HEK293T (cell line): ENCODE measurements at regions not wholly inside any gene's neighbourhood (a gene's known extent, or its start where the extent isn't known, plus 50 kb on each side); places are given as distances from the start of the nearest gene placed in this dataset.
"Not testable (repeated sequence)": the region's sequence is repeated elsewhere in the genome, so short reads cannot be mapped to it uniquely, and the experiment has no call there.

Experiments
- CTCF ChIA-PET: fragments of 350-600 bp; formaldehyde crosslinking; extraction: SDS; loops from one replicate; lab custom pipeline; 2021; ENCODE audit warnings: antibody characterized with exemption, inconsistent platforms; lab: Yijun Ruan, JAX
- POLR2A ChIA-PET: fragments of 350-600 bp; formaldehyde crosslinking; extraction: SDS; loops from one replicate; lab custom pipeline; 2020; ENCODE audit warnings: antibody characterized with exemption, inconsistent platforms; lab: Yijun Ruan, JAX
- DNase-seq: peaks from one replicate; pipeline ENCODE4 v3.0.0; 2012; ENCODE audit warnings: mixed read lengths; ENCODE audit errors: extremely low spot score
- ARNT ChIP-seq: fragments of 450-650 bp; IDR thresholded peaks from 2 replicates; pipeline ENCODE4 v1.6.1; 2017; ENCODE audit warnings: mild to moderate bottlenecking
- CTBP1 ChIP-seq: fragments of 450-650 bp; IDR thresholded peaks from 2 replicates; pipeline ENCODE4 v1.6.1; 2016; ENCODE audit warnings: borderline replicate concordance
- ELF4 ChIP-seq: fragments of 450-650 bp; IDR thresholded peaks from 2 replicates; pipeline ENCODE4 v1.6.1; 2017; ENCODE audit warnings: antibody characterized with exemption
- FOXA1 ChIP-seq: fragments of 450-650 bp; IDR thresholded peaks from 2 replicates; pipeline ENCODE4 v1.6.1; 2016; ENCODE audit warnings: mild to moderate bottlenecking
- FOXK2 ChIP-seq: fragments of 450-650 bp; IDR thresholded peaks from 2 replicates; pipeline ENCODE4 v1.6.1; 2016; ENCODE audit warnings: mild to moderate bottlenecking
- FOXM1 ChIP-seq: fragments of 450-650 bp; IDR thresholded peaks from 2 replicates; pipeline ENCODE4 v1.6.1; 2017; ENCODE audit warnings: mild to moderate bottlenecking, borderline replicate concordance
- HDGF ChIP-seq: fragments of 450-650 bp; IDR thresholded peaks from 2 replicates; pipeline ENCODE4 v1.6.1; 2017; ENCODE audit warnings: antibody characterized with exemption, borderline replicate concordance
- L3MBTL2 ChIP-seq: fragments of 450-650 bp; conservative IDR thresholded peaks from 2 replicates; pipeline ENCODE4 v1.6.1; 2016; ENCODE audit warnings: mild to moderate bottlenecking
- LEF1 ChIP-seq: fragments of 450-650 bp; IDR thresholded peaks from 2 replicates; pipeline ENCODE4 v1.6.1; 2017; ENCODE audit warnings: mild to moderate bottlenecking, borderline replicate concordance
- NFRKB ChIP-seq: fragments of 450-650 bp; IDR thresholded peaks from 2 replicates; pipeline ENCODE4 v1.6.1; 2016; ENCODE audit warnings: mild to moderate bottlenecking, moderate library complexity
- SP1 ChIP-seq: fragments of 450-650 bp; IDR thresholded peaks from 2 replicates; pipeline ENCODE4 v1.6.1; 2017
- TARDBP ChIP-seq: fragments of 450-650 bp; IDR thresholded peaks from 2 replicates; pipeline ENCODE4 v1.6.1; 2016
- ZNF384 ChIP-seq: fragments of 450-650 bp; IDR thresholded peaks from 2 replicates; pipeline ENCODE4 v1.6.1; 2016
- TF ChIP-seq, protein P1 (sequence below): fragments of 450-650 bp; IDR thresholded peaks from 2 replicates; pipeline ENCODE4 v1.6.1; 2016

DNA sequence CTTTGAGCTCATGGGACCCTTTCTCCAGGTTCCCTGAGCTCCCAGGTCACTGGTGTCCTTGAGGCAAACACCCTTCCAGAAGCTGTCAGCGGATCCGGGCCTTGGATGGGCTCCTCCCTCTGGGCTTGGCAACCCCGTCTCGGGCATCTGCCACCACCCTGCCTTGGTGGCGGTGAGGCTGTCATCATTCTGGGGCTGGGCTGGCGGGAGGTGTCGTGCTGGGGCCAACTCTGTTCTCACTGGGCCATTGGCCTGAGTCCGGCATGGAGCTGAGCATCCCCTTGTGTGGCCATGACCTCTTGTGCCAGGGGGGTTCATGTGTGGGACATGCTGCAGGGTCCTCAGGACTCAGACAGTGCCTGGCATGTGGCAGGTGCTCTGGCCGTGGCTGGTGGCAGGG, 197.6 kb downstream of the LAT start:
- TF ChIP-seq CTBP1 (no peak), TARDBP (no peak), NFRKB (no peak), SP1 (no peak), FOXA1 (no peak), HDGF (no peak), LEF1 (no peak), ELF4 (no peak), FOXM1 (no peak), L3MBTL2 (no peak), FOXK2 (no peak), ARNT (no peak), ZNF384 (no peak)
- TF ChIP-seq, protein P1, sequence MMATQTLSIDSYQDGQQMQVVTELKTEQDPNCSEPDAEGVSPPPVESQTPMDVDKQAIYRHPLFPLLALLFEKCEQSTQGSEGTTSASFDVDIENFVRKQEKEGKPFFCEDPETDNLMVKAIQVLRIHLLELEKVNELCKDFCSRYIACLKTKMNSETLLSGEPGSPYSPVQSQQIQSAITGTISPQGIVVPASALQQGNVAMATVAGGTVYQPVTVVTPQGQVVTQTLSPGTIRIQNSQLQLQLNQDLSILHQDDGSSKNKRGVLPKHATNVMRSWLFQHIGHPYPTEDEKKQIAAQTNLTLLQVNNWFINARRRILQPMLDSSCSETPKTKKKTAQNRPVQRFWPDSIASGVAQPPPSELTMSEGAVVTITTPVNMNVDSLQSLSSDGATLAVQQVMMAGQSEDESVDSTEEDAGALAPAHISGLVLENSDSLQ: no peak
- ChIA-PET CTCF (no interaction called here), POLR2A (no interaction called here)
- no peak for DNase-seq

DNA sequence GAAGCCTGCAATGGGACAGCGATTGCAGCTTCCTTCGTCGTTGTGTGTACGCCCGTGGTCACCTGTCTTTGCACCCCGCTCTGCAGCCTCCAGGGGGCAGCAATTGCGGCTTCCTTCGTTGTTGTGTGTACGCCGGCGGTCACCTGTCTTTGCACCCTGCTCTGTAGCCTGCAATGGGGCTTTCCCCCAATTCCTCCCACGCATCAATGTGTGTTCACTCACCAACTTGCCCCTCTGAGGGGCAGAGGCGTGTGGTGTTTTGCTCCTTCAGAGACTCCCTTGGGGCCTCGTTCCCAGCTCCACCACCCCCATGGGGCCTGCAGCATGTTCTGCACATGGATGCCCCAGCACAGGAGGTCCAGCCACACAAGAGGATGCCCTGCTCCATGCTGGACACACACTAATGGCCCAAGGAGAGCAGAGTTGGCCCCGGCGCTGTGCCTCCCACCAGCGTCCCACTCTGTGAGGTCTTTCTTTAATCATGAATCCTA, 197.1 kb downstream of the LAT start:
- peak; percentile 31 for DNase-seq
- POLR2A ChIA-PET: not testable (repeated sequence)
- CTCF ChIA-PET: interaction anchor here (0.5 to 0.6 kb wide), 2 partner anchors 172 to 913 kb away, joined by 3 to 8 read pairs; no protein-coding TSS in a partner anchor

DNA sequence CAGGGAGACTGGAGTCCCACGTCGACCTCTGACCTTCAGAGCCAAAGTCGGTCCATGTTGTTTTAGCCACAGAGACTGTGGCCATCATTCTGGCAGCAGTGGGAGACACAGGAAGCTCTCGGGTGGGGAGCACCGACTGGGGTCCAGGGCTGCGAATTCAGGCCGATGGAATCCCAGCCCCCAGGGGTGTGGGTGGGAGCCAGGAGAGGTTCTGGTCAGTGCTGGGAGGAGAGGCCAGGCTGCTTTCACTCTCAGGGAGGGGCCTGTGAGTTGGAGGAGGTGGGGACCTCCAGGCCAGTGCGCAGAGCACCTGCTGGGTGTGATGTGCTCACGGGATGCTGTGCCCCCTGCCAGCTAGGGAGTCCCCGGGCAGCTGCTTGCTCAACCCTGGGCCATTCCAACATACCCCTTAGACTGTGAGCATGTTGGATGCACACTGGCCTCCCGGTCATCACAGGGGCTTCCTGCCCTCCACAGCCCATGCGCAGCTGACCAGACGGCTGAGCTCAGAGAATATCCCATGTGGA, 196.5 kb downstream of the LAT start:
- POLR2A ChIA-PET, DNase-seq: not testable (repeated sequence)
- CTCF ChIA-PET: interaction anchor here (0.5 to 0.6 kb wide), 2 partner anchors 171 to 913 kb away, joined by 3 to 8 read pairs; no protein-coding TSS in a partner anchor

DNA sequence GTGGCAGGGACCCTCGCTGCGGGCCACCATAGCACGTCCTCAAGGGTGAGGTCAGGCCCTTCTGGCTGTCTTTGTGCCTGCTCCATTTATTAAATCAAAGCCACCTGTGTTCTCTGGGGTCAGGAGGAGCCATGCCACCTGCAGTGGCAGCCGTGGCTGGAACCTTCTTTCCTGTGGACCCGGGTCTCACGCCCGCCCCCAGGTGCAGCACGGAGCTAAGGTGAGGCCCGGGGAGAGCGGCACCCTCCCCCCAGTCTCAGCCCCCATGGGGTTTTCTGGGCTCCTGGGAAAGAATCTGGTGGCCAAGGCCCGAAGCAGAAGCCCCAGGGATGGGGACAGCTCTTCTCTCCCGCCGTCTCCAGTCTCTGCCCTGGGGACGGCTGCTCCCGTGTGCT, 195.4 kb downstream of the LAT start:
- CTCF ChIA-PET, DNase-seq, POLR2A ChIA-PET: not testable (repeated sequence)

DNA sequence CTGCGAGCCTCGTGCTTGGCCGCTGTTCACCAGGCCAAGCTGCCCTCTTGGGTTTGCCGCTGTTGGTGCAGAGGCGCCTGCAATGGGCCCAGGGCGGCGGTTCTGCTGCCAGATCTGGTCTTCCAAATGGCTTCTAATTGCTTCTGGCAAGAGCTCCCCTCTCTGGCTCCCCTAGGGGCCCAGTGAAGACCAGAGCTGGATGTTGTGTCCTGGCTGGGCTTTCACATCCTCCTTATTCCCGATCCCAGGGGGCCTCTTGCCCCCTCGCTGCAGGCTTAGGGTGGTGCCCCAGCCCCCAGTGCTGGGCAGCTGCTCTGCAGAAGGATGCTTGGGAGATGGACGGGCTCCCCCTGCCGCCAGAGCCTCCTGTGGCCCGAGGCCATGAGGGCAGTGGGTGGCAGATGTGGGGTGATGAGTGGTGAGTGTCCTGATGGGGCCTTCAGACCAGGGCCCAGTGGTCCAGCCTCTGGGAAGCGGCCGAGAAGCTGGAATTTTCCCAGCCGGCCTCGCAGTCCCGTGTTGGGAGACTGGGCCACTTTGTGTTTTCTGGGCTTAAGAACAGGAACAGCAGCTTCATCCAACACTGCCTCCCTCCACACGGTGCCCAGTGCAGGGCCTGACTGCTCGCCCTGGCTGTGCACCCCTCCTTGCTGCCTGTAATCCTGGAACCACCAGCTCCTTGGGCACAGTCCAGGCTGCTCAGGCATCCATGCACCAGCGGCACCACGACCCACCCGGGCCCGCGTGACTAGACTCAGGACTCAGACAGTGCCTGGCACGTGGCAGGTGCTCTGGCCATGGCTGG, 194.8 kb downstream of the LAT start:
- peak; percentile 6 for DNase-seq
- POLR2A ChIA-PET: not testable (repeated sequence)
- CTCF ChIA-PET: interaction anchor here (1.0 kb wide), 1 partner anchor 13 kb away, joined by 3 read pairs; no protein-coding TSS in a partner anchor

DNA sequence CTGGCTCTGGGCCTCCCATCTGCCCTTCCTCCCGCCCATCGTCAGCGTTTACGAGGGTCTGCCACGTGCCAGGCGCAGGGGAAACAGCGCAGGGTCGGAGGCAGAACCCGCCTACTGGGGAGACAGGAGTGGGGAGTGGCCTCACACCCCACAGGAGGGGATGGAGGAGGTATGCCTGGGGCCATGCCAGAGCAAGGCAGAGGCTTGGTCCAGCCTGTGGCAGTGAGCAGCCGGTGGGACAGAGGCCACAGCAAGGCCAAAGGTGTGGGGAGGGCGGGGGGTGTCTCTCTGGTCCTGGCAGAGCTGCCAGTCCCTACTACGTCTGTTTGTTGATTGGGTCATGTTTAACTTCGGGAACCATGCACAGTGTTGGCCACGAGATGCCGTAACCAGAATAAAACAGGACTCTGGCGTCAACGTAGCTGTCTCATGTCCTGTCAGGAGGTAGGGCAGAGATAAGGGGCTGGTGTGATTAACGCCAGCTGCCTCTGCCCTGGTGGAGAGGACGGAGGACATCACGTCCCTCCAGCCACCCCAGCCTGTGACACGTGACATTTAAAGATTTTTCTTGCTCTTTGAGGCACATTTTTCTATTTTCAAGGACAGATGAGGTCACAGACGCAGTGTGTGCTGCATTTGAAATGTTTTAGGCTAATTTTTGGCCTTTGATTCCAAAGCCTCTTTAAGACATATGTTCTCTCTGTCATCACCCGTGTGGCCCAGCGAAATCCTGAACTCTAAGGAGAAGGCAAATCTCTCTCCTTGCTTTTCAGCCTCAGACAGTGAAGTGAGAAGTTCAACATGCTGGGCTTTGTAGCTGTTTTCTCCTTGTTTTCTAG, 193.3 kb downstream of the LAT start:
- not testable (repeated sequence) for DNase-seq

DNA sequence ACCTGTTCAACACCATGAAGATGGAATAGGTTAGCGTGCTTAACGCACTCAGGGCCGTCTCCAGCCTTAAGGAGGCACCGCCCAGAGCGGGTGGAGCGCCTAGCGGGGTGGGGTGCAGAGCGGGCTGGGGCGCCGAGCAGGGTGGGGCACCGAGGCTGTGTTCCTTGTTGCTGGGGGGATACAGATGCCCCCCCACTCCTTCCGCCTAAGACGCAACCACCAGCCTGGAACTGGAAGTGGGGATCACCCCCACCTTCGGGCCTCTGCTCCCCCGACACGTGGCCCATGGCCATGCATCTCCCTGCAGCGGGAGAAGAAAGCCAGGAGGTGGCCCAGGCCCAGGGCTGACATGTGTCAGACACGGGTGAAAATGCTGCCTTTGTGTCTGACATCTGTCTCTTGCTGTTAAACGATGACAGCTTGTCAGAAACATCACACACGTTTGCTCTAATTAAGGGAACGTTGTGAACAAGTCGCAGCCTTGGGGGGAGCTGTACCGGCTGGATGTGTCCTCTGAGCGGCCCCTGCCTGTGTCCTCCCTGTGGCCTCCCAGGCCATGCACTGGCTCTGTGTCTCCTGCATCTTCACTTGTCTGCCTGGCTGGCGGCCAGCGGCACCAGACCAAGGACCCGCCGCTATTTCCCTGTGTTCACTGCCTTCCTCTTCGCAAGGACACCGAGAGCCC, 192.5 kb downstream of the LAT start:
- CTCF ChIA-PET, POLR2A ChIA-PET, DNase-seq: not testable (repeated sequence)

More for the DNA sequence above, 193.3 kb downstream of the LAT start:
- CTCF ChIA-PET, POLR2A ChIA-PET: not testable (repeated sequence)
- TF ChIP-seq L3MBTL2: 0 out of 2 replicates have a peak, but pooled peaks have one; percentile 30

DNA sequence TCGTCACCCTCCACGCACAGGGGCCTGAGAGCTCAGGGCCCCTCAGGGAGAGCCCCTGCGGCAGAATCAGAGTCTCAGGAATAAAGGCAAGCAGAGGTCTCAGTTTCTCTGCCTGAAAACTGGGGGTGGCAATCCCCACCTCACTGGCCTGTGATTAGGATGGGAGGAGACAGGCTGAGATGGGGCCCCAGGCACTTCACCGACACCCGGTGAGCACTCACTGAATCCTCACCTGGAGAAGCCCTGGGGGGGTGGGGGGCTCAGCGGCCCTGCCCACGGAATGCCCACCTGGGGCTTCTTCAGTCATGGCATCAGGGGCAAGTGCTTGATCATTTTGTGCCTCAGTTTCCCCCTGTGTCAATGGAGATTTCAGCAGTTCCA, 192.0 kb downstream of the LAT start:
- CTCF ChIA-PET, POLR2A ChIA-PET, DNase-seq: not testable (repeated sequence)

DNA sequence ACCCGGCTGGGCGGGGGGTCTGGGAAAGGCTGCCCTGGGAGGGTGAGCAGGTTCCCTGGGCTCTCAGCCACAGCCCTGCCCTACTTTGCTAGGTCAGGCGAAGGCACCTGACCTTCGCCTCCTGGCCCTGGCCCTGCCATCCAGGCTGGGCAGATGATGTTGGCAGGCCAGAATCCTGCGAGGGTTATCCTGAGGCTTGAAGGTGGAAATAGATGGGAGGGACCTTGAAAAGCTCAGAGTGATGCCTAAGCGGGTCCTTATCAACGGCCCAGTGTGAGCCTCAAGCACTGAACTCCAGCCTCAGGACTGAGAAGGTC, 191.3 kb downstream of the LAT start:
- CTCF ChIA-PET, DNase-seq, POLR2A ChIA-PET: not testable (repeated sequence)

DNA sequence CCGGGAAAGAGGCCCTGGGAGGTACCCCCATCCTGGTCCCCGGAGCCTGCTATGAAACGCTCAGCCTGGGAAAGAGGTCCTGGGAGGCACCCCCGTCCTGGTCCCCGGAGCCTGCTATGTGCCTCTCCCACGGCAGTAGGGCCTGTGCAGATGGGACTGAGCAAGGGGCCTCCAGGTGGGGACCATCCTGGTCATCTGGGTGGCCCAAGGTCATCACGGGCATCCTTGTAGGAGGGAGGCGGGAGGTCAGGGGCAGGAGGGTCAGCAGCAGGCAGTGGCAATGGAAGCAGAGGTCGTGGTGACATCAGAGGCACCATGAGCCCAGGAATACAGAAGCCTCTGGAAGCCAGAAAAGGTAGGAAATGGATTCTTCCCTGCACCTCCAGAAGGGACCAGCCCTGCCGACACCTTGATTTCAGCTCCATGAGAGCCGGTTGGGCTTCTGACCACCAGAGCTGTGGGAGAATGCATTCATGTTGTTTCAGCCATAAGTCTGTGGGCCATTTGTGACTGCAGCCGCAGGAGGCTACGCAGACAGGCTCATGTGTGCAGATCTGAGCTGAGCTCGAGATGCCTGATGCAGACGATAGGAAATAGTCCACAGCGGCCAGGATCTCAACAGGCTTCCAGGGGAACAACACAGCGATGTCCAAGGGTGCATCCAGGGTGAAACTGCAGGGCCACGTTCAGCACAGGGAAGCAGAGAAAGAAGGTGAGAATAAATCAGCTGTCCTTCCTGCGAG, 190.7 kb downstream of the LAT start:
- CTCF ChIA-PET, POLR2A ChIA-PET, DNase-seq: not testable (repeated sequence)

DNA sequence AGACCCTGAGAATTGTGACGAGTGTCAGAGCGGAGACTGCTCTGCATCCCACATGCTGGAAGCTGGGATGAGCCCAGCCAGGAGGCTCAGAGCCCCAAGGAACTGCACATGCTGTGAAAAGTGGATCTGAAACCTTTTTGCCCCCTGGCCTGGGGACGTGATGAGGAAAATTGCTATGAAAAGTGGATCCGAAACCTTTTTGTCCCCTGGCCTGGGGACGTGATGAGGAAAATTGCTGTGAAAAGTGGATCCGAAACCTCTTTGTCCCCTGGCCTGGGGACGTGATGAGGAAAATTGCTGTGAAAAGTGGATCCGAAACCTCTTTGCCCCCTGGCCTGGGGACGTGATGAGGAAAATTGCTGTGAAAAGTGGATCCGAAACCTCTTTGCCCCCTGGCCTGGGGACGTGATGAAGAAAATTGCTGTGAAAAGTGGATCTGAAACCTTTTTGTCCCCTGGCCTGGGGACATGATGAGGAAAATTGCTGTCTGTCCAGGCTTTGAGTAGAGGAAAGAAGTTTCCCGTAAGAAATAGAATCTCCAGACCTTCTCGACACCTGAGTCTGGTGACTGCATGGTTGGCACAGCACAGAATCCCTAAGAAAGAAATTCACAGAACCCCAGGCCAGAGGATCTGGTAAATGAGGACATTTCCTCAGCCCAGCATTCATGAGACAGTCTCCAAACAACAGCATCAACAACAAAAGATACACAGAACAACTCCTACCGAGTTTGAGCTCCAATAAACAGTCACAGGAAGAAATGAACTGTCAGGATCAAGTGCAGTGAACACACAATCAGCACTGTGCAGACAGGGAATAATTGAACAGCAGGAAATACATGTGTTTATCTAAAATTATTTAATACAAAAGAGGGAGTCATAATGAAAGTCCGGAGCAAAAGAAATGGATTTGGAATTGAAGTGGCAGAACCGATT, 188.8 kb downstream of the LAT start:
- DNase-seq, POLR2A ChIA-PET, CTCF ChIA-PET: not testable (repeated sequence)

DNA sequence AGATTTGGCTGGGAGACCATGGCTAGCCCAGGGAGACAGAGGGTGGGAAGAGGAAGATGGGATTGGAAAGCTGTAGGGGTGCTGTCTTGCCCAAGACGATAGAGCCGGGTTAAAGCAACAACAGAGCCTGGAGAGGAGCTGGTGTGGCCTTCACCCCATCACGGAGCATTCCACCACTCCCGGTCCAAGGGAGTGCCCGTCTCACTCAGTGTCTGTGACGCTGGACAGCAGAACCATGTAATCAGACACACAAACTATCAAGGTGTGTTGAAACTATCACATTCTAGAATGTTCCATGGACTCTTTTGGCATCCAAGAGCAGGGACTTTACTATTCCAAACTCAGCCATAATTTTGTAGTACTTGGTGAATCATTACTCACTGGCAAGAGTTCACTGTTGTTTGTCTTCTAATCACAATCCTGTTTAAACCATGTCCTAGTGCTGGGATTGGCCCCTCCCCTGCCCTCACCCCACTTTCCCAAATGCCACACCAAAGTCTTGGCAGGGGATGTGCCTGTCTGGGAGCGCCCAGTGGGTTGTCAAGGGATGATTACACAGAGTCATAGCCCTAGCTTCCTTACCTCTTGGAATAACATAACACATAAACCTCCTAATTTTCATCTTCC, 187.4 kb downstream of the LAT start:
- CTCF ChIA-PET, POLR2A ChIA-PET, DNase-seq: not testable (repeated sequence)
